ENCODE measurements at regions not wholly inside any gene's neighbourhood (a gene's known extent, or its start where the extent isn't known, plus 50 kb on each side); places are given as distances from the start of the nearest gene placed in this dataset.

DNA sequence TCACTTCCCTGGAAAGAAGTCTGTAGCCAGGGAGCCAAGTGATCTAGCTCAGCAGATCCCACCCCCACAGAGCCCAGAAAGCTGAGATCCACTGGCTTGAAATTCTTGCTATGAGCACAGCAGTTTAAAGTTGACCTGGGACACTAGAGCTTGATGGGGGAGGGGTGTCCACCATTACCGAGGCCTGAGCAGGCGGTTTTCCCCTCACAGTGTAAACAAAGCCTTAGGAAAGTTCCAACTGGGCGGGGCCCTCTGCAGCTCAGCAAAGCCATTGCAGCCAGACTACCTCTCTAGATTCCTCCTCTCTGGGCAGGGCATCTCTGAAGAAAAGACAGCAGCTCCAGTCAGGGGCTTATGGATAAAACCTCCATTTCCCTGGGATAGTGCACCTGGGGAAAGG, 887.2 kb upstream of the LRATD1 start:
- CTCF ChIA-PET (ENCODE audit: unreplicated experiment): no interaction called here
- H4K20me1 ChIP-seq (ENCODE audit: insufficient read depth, low read length): no peaks in the 10 kb centered on the region
- no peak overlapping the region for H2AFZ ChIP-seq (ENCODE audit: low read length)
- H3K4me2 ChIP-seq (ENCODE audit: low read length): no peak overlapping the region
- no peaks in the 10 kb centered on the region for H3K36me3 ChIP-seq (ENCODE audit: insufficient read depth, low read length)
- intact Hi-C loops (cut with micrococcal nuclease; ENCODE audit: unreplicated experiment): no loop called here
- no peaks in the 10 kb centered on the region for H3K9me2 ChIP-seq (ENCODE audit: insufficient read depth, low read length)
- H3K27ac ChIP-seq (ENCODE audit: low read depth, low read length, poor library complexity, severe bottlenecking): no peak overlapping the region
- no peak for DNase-seq (ENCODE audit: low spot score)
- H3K79me2 ChIP-seq (ENCODE audit: insufficient read depth, low read depth, low read length): no peaks in the 10 kb centered on the region
- no peak for TF ChIP-seq EZH2phosphoT487 (IDR thresholded peaks at IDR 0.05; ENCODE audit: borderline replicate concordance, low read depth, low read length)
- TF ChIP-seq, protein P1, sequence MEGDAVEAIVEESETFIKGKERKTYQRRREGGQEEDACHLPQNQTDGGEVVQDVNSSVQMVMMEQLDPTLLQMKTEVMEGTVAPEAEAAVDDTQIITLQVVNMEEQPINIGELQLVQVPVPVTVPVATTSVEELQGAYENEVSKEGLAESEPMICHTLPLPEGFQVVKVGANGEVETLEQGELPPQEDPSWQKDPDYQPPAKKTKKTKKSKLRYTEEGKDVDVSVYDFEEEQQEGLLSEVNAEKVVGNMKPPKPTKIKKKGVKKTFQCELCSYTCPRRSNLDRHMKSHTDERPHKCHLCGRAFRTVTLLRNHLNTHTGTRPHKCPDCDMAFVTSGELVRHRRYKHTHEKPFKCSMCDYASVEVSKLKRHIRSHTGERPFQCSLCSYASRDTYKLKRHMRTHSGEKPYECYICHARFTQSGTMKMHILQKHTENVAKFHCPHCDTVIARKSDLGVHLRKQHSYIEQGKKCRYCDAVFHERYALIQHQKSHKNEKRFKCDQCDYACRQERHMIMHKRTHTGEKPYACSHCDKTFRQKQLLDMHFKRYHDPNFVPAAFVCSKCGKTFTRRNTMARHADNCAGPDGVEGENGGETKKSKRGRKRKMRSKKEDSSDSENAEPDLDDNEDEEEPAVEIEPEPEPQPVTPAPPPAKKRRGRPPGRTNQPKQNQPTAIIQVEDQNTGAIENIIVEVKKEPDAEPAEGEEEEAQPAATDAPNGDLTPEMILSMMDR (conservative IDR thresholded peaks at IDR 0.05; ENCODE audit: low read length): no peak
- no peak overlapping the region for H3K4me3 ChIP-seq (ENCODE audit: low read depth, low read length, poor library complexity, severe bottlenecking)
- H3K9me3 ChIP-seq (ENCODE audit: low read length): no peaks in the 10 kb centered on the region
- POLR2A ChIA-PET: no interaction called here
- no peaks in the 10 kb centered on the region for H3K4me1 ChIP-seq (ENCODE audit: insufficient read depth, low read length, poor library complexity, severe bottlenecking)
- BruUV-seq (replicated peaks): no TSS peak

DNA sequence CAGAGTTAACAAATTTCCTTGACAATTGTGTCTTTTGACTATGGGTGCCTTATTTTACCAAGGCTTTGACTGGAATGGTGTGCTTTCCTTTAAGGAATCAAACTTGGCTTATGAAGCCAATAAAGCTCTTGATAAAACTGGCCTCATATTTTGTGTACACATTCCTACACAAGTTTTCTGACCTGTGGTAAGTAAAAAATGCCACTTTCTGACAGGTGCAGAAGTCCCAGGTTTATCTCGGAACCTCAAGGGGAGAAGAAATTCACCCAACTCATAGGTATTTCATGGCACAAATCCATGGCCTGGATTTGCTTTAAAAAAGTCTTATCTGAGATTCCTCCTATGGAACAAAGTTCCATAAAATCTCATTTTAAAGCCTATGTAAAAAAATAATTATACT, 880.6 kb upstream of the LRATD1 start:
- H2AFZ ChIP-seq (ENCODE audit: low read length): no peak overlapping the region
- intact Hi-C loops (cut with micrococcal nuclease; ENCODE audit: unreplicated experiment): no loop called here
- no peaks in the 10 kb centered on the region for H3K9me2 ChIP-seq (ENCODE audit: insufficient read depth, low read length)
- H4K20me1 ChIP-seq (ENCODE audit: insufficient read depth, low read length): no peaks in the 10 kb centered on the region
- no peak for TF ChIP-seq EZH2phosphoT487 (IDR thresholded peaks at IDR 0.05; ENCODE audit: borderline replicate concordance, low read depth, low read length)
- TF ChIP-seq, protein P1 (conservative IDR thresholded peaks at IDR 0.05; ENCODE audit: low read length): no peak
- DNase-seq (ENCODE audit: low spot score): no peak
- no TSS peak for BruUV-seq (replicated peaks)
- H3K4me1 ChIP-seq (ENCODE audit: insufficient read depth, low read length, poor library complexity, severe bottlenecking): no peaks in the 10 kb centered on the region
- CTCF ChIA-PET (ENCODE audit: unreplicated experiment): no interaction called here
- H3K27ac ChIP-seq (ENCODE audit: low read depth, low read length, poor library complexity, severe bottlenecking): no peak overlapping the region
- H3K4me3 ChIP-seq (ENCODE audit: low read depth, low read length, poor library complexity, severe bottlenecking): no peak overlapping the region
- H3K9me3 ChIP-seq (ENCODE audit: low read length): no peaks in the 10 kb centered on the region
- H3K79me2 ChIP-seq (ENCODE audit: insufficient read depth, low read depth, low read length): no peaks in the 10 kb centered on the region
- no peak overlapping the region for H3K4me2 ChIP-seq (ENCODE audit: low read length)
- POLR2A ChIA-PET: no interaction called here
- no peaks in the 10 kb centered on the region for H3K36me3 ChIP-seq (ENCODE audit: insufficient read depth, low read length)

DNA sequence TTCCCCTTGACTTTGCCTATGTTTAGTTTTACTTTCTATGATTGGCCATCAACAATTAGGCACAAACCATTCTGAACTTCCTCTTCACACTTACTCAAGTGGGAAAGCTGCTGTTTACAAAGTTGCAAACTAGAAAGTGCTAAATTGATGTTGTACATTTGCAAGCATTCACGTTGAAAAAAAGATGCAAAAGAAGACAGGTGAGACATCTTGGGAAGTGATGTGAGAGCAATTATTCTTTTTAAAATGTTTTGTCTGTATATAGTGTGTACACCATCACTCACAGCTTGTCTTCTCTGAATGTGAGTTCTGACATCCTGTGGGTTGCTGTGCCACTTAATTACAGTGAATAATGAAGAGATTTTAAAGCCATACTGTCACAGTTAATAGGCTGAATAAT, 874.1 kb upstream of the LRATD1 start:
- H3K4me3 ChIP-seq (ENCODE audit: low read depth, low read length, poor library complexity, severe bottlenecking): no peak overlapping the region
- TF ChIP-seq, protein P1 (conservative IDR thresholded peaks at IDR 0.05; ENCODE audit: low read length): no peak
- TF ChIP-seq EZH2phosphoT487 (IDR thresholded peaks at IDR 0.05; ENCODE audit: borderline replicate concordance, low read depth, low read length): no peak
- no peak overlapping the region for H3K4me2 ChIP-seq (ENCODE audit: low read length)
- intact Hi-C loops (cut with micrococcal nuclease; ENCODE audit: unreplicated experiment): no loop called here
- H3K27ac ChIP-seq (ENCODE audit: low read depth, low read length, poor library complexity, severe bottlenecking): no peak overlapping the region
- POLR2A ChIA-PET: no interaction called here
- CTCF ChIA-PET (ENCODE audit: unreplicated experiment): no interaction called here
- BruUV-seq (replicated peaks): no TSS peak
- H3K4me1 ChIP-seq (ENCODE audit: insufficient read depth, low read length, poor library complexity, severe bottlenecking): no peaks in the 10 kb centered on the region
- no peaks in the 10 kb centered on the region for H4K20me1 ChIP-seq (ENCODE audit: insufficient read depth, low read length)
- no peaks in the 10 kb centered on the region for H3K9me3 ChIP-seq (ENCODE audit: low read length)
- no peak overlapping the region for H2AFZ ChIP-seq (ENCODE audit: low read length)
- DNase-seq (ENCODE audit: low spot score): no peak
- H3K9me2 ChIP-seq (ENCODE audit: insufficient read depth, low read length): no peaks in the 10 kb centered on the region
- H3K36me3 ChIP-seq (ENCODE audit: insufficient read depth, low read length): no peaks in the 10 kb centered on the region
- H3K79me2 ChIP-seq (ENCODE audit: insufficient read depth, low read depth, low read length): no peaks in the 10 kb centered on the region
